CD4-positive, alpha-beta T cell treated with Interleukin-15 for 1 hour (primary cell): ENCODE measurements at regions not wholly inside any gene's neighbourhood (a gene's known extent, or its start where the extent isn't known, plus 50 kb on each side); places are given as distances from the start of the nearest gene placed in this dataset.

Experiments used
- DNase-seq: peaks from one replicate; pipeline ENCODE4 v3.0.0-alpha.2; 2020

DNA sequence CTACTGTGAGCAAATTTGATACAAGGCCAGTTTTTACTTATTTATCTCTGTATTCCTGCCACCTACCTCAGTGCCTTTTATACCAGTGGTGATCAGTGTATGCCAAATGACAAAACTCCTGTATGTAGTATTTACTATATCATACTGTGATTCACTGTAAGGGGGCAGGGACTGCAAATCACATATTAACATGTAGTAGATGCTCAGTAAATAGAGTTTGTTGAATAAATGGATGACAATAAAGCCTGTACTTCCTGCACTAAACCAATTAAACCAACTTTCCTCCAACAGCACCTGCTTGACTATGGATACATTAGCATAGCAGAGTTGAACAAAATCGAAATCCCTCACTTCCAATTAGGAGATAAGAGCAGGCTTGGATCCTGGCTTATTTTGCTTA, 73.3 kb upstream of the C1orf87 start:
- DNase-seq: no peak

DNA sequence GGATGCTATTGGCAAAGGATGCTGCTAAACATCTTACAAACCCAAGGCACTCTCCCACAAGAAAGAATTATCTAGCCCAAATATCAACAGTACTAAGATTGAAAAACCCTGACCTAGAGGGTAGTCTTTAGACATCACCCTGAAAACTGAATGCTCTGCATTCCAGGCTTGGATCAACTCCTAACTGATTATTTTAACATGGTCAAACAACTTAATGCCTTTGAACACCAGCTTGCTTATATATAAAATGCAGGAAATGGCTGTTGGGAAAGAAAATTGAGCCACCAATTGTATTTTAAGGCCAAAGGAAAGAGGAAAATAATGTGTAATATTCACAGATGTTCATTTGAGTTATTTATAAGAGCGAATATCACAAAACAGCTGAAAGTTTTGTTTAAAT, 72.2 kb upstream of the C1orf87 start:
- no peak for DNase-seq

DNA sequence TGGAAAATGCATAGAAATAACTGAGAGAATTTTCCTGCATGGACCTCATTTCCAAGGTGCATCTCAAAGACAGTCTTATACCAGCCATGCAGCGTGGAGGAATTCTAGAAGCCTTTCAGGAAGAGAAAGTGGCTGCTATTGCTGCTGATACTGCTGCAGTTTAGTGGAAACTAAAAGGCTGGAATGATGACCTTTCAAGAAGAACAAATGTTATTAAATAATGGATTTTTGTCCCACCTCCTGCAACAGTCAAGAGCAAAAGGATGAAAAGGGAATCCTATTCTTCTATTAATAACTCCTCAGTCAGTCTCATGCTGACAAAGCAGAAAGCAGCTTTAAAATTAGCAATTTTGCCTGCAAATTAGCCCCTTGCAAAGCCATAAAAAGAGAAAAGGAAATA, 68.2 kb upstream of the C1orf87 start:
- DNase-seq: no peak

DNA sequence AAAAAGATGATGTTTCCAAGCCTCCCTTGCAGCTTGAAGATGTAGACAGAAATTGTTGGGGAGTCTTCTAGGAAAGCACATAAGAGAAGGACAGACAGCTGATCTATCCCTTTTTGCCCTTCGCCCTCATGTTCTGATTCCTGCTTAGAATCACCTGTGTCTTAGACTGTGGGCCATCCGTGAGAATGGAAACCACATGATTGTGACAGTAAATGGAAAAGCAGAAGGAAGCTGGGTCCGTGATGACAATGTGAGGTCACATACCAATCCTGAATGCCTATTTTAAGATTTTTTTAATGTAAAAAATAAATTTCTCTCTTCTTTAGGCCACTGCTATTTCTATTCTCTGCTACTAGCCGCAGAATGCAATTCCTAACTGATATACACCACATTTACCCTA, 67.7 kb upstream of the C1orf87 start:
- DNase-seq: no peak

DNA sequence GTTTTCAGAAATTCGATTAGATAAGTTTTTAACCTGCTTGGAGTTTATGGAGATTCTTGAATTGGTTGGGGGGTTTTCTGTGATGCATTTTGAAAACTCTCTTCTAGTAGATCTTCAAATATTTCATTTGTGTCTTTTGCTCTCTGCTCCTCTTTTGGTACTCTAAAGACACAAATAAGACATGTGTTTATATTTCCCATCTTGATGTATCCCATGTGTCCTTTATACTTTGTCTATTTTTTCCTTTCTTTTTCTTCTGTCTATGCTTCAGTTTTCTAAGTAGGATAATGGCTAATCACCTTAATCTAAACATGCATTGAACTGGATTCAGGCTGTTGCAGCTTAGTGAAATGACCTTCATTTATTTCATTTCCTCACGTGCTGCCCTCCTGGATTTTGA, 63.8 kb upstream of the C1orf87 start:
- no peak for DNase-seq

DNA sequence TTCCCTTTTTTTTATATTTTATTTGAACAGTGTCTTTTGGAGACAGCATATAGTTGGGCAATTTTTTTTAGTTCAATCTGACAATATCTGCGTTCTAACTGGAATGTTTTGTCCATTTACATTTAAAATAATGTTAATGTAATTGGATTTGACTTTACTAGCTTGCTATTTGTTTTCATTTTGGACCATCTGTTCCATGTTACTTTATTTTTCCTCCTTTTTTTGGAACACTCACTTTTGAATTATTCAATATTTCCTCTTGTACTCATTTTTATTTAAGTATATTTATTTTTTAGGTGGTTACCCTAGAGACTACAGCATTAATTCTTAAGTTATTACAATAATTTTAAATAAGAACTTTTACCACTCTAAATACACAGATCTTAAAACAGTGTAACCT, 62.8 kb upstream of the C1orf87 start:
- no peak for DNase-seq

DNA sequence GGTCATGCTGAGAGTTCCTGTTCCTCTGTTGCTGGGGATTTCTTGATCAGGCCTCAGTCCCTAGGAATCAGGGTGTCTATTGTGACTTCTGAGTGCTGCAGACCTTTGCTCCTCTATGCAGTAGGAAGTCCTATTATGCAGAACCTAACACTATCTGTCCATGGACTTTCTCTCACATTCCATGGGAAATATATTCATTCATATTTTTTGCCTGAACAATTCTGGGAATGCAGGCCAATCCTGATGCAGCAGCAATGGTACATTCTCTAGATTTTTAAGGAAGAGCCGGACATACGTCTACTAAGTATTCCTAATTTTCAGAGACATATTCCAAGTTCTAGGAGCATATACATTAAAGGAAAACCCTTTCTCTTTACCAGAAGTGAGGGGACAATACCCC, 61.1 kb upstream of the C1orf87 start:
- no peak for DNase-seq

DNA sequence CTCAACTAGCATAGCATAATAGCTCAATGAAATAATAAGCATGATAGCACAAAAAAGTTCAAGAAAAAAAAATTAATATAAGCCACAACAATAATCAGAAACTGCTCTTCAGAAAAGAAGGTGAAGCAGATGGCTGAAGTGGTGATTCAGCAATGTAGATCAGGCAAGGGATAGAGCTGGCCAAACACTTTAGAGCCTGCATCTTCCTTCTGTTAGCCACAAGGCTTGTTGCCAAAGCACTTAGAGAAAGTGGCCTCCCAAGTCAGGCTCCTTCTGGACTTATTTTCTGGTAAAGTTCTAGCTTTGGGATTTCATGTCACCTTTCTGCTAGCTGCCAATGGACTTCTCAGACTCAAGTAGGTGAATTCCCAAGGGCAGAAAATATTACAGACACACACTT, 60.3 kb upstream of the C1orf87 start:
- DNase-seq: no peak

DNA sequence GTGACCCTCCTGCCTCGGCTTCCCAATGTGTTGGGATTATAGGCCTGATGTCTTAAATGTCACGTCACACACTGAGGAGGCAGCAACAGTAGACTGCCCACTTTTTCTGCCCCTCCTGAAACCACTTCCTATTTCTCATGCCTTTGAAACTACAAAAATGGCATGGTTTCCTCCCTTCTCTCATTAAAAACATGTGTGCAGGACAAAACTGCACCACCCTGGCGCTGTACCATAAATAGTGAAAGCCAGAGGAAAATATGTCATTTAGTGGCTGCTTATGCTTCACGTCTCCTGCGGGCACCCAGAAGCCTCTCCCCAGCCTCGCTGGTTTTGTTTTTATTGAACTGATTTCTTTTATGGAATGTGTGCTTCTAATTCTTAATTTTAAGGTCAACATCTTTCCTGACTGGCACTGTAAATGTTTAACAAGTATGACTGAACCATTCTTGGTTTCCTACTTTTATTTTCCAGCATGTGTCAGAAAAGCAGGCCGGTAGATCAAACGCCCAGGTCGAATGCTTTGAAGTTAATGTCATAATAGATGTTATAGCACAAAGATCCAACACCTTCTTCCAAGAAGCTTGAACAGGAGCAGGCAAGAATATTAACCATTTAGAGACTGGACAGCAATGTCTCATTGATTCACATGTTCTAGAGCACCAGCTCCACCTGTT, 59.6 kb upstream of the C1orf87 start:
- no peak for DNase-seq

DNA sequence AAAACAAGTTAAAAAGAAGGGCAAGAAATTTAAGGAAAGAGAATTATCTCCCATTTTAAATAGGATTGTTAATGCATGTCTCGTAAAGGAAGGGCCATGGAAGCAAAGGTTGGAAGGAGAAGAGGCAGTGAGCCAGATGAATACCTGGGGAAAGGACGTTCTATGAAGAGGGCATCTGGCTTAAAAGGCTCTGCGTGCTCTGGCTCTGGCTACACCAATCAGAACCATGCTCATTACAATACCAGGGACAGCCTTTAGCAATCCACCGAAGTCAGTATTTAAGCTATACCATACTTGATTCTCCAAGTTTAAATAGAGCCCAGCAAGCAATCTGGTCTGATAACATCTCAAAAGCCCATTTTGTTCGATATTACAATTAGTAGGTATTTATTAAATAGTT, 58.5 kb upstream of the C1orf87 start:
- no peak for DNase-seq

DNA sequence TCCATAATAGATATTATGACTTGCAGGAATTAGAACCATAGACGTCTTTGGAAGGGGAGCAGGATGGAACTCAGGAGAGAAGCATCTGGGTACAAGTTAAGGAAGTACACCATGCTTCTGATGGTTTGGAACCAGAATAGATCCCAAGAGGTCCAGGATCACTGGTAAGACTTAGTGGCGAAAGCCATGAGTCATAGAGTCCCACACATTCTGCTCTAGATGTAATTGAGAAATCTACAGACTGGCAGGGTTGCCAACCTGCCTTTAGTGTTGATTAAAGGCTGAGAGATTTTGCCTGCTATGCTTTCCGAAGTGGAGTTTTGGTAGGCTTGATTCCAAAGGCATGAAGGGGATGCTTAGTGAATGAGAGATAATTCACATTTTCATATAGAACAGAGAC, 57.1 kb upstream of the C1orf87 start:
- no peak for DNase-seq

DNA sequence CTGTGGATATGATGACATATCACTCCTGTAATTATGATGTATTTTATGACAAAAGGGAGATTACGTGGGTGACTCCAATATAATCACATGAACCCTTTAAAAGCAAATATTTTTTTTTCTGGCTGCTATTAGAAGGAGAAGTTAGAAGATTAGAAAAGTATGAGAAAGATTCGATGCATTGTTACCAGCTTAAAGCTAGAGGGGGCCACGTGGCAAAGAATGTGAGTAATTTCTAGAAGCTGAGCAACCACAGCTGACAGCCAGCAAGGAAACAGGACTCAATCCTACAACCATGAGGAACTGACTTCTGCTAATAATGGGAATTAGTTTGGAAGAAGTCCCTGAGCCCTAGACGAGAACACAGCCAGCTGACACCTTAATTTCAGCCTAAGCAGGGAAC, 56.3 kb upstream of the C1orf87 start:
- no peak for DNase-seq

DNA sequence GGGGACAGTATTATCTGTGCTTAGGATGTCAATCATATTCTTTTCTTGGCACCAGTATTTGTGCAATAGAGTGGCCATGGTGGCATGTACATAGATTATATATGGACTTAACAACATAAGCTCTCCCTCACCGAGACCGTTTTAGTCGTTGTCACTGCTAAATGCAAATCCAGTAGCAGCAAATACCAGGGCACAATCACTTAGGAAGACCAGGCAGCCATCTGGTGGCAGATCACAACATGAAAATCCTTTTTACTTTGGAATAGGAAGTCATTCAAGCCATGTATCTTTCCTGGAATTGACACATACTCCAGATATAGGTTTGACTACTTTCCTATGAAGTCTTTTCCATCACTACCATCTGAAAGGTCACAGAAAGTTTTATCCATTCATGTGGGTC, 53.2 kb upstream of the C1orf87 start:
- DNase-seq: no peak
